Brain microvascular endothelial cell (primary cell): ENCODE measurements at regions not wholly inside any gene's neighbourhood (a gene's known extent, or its start where the extent isn't known, plus 50 kb on each side); places are given as distances from the start of the nearest gene placed in this dataset.

ENCODE experiments used
- DNase-seq: peaks from one replicate; pipeline ENCODE4 v3.0.0-alpha.2; 2020
- H3K27ac ChIP-seq: fragments of 250-450 bp; sonication (Bioruptor Pico); 2 replicates; pipeline ENCODE4 v1.5.1; 2020; ENCODE audit warnings: mild to moderate bottlenecking, moderate library complexity
- H3K27me3 ChIP-seq: fragments of 250-450 bp; sonication (Bioruptor Pico); replicated peaks from 2 replicates; pipeline ENCODE4 v1.5.1; 2020; ENCODE audit warnings: mild to moderate bottlenecking
- H3K36me3 ChIP-seq: fragments of 250-450 bp; sonication (Bioruptor Pico); replicated peaks from 2 replicates; pipeline ENCODE4 v1.5.1; 2020; ENCODE audit warnings: mild to moderate bottlenecking
- H3K4me3 ChIP-seq: 2 replicates; pipeline ENCODE4 v1.5.1; 2011; ENCODE audit warnings: low read depth, mild to moderate bottlenecking, control low read depth, low read length, moderate library complexity
- in situ Hi-C: cut with HindIII; loops from 2 replicates; pipeline ENCODE4 v1.10.0; 2017; ENCODE audit warnings: low sequenced_read_pairs, low pct_ligation_motif_present
- TF ChIP-seq, protein P1 (sequence below): IDR thresholded peaks from 2 replicates; pipeline ENCODE4 v1.5.1; 2011; ENCODE audit warnings: low read depth, mild to moderate bottlenecking, moderate library complexity, low read length, control low read depth, inconsistent platforms; ENCODE audit errors: missing control alignments

DNA sequence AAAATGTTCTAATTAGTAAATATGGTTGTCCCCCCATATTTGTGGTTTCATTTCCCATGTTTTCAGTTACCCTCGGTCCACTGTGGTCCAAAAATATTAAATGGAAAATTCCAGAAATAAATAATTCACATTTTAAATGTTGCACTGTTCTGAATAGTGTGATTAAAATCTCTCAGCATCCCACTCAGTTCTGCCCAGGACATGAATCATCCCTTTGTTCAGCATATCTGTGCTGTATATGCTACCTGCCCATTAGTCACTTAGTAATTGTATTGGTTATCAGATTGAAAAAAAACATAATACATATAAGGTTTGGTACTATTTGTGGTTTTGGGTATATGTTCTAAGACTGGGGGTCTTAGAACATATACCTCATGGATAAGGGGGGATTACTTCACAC, 55.1 kb upstream of the NXF3 start:
- Histone ChIP-seq H3K4me3 (no peak overlapping the region), H3K36me3 (no peaks in the 10 kb centered on the region), H3K27ac (no peak overlapping the region), H3K27me3 (no peaks in the 10 kb centered on the region)
- no peak for DNase-seq
- TF ChIP-seq, protein P1, sequence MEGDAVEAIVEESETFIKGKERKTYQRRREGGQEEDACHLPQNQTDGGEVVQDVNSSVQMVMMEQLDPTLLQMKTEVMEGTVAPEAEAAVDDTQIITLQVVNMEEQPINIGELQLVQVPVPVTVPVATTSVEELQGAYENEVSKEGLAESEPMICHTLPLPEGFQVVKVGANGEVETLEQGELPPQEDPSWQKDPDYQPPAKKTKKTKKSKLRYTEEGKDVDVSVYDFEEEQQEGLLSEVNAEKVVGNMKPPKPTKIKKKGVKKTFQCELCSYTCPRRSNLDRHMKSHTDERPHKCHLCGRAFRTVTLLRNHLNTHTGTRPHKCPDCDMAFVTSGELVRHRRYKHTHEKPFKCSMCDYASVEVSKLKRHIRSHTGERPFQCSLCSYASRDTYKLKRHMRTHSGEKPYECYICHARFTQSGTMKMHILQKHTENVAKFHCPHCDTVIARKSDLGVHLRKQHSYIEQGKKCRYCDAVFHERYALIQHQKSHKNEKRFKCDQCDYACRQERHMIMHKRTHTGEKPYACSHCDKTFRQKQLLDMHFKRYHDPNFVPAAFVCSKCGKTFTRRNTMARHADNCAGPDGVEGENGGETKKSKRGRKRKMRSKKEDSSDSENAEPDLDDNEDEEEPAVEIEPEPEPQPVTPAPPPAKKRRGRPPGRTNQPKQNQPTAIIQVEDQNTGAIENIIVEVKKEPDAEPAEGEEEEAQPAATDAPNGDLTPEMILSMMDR: no peak
- in situ Hi-C loops: no loop called here
